ENCODE measurements at regions not wholly inside any gene's neighbourhood (a gene's known extent, or its start where the extent isn't known, plus 50 kb on each side); places are given as distances from the start of the nearest gene placed in this dataset.

DNA sequence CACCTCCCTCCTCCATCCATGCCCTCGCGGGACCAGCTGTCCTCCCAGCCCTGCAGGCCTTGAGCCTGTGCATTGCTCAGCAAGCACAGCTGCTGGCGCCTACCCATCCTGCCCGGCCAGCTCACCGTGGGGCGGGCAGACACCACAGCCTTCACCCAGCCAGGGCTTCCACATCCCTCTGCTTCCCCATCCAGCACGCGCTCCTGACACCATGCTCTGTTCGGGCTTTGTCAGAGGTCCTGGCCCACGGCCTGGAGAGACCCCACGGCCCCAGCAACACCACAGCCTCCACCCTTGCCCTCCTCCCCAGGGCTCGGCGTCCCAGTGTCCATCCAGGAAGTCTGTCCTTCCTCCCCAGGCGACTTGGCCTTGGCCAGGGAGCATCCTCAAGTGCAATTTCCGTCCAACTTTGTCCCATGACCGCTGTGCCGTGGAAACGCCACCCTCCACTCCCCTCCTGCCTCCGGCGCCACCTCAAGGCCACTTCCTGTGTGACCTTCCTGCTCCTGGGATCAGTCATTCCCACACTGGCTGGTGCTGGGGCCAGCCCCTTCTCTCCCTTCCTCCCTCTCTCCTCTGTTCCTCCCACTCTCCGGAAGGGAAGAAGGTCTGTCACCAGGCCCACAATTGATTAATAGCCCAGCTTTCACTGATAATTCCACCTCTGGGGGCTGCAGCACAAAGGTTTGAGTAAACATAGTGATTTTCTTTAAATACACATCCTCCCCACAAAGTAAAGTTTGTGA, 71.5 kb upstream of the SMNDC1 start:
- no peak for TF ChIP-seq EZH2 (IDR thresholded peaks at IDR 0.05; ENCODE audit: borderline replicate concordance, low read length)
- TF ChIP-seq CTCF (IDR thresholded peaks at IDR 0.05; ENCODE audit: low read length), result no peak

All from OCI-LY1 (cell line).